Ovary (tissue), 3 donors: ENCODE measurements at regions not wholly inside any gene's neighbourhood (a gene's known extent, or its start where the extent isn't known, plus 50 kb on each side); places are given as distances from the start of the nearest gene placed in this dataset.

Experiments
- POLR2A ChIP-seq: fragments of 450-650 bp; IDR thresholded peaks from one replicate; pipeline ENCODE4 v1.6.1; 2017; ENCODE audit warnings: antibody characterized with exemption, mild to moderate bottlenecking, moderate library complexity
- TF ChIP-seq, protein P1 (sequence below), 3 donors: fragments of 450-650 bp in 2 of 3; fragments of 200-600 bp in 1 of 3; IDR thresholded peaks; one replicate each; pipeline versions ENCODE4 v1.5.1 to v1.8.0; 2016 to 2022; ENCODE audit warnings: antibody characterized with exemption in 3 of 3, mild to moderate bottlenecking in 1 of 3
- donor health status: DM: no; HTN: no; CAD: no.

DNA sequence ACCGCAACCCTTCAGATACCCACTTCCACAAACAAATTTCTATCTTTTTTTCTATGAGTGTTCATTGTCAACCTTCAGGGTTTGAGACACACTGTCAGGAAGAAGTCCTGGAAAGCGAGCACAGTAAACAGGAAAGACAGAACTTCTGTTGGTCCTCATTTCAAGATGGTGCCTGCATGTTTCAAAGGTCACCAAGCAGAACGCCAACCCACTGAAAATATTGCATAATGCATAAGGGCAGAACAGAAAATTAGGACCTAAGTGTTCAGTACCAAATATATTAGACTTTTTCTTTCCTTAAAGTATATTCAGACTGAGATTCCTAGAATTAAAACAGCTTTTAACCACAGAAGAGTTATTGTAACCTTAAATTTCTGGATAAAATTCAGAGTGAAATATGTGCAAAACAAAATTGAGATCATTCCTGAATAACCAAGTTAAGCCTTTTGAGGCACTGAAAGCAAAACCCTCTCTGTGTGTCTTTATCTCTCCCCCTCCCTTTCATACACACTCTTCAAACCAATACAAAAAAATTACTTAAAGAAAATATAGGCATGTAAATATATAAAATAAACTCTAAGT, 387.8 kb upstream of the THBS1 start:
- TF ChIP-seq, protein P1, sequence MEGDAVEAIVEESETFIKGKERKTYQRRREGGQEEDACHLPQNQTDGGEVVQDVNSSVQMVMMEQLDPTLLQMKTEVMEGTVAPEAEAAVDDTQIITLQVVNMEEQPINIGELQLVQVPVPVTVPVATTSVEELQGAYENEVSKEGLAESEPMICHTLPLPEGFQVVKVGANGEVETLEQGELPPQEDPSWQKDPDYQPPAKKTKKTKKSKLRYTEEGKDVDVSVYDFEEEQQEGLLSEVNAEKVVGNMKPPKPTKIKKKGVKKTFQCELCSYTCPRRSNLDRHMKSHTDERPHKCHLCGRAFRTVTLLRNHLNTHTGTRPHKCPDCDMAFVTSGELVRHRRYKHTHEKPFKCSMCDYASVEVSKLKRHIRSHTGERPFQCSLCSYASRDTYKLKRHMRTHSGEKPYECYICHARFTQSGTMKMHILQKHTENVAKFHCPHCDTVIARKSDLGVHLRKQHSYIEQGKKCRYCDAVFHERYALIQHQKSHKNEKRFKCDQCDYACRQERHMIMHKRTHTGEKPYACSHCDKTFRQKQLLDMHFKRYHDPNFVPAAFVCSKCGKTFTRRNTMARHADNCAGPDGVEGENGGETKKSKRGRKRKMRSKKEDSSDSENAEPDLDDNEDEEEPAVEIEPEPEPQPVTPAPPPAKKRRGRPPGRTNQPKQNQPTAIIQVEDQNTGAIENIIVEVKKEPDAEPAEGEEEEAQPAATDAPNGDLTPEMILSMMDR (IDR thresholded peaks at IDR 0.05), result no peak
- TF ChIP-seq POLR2A, result no peak
